GM23248 (cell line): ENCODE measurements at regions not wholly inside any gene's neighbourhood (a gene's known extent, or its start where the extent isn't known, plus 50 kb on each side); places are given as distances from the start of the nearest gene placed in this dataset.

Experiments
- DNase-seq: peaks from one replicate; pipeline ENCODE4 v3.0.0-alpha.2; 2015
- H2AFZ ChIP-seq: fragments of 200-600 bp; sonication (generic); 2 replicates; pipeline ENCODE4 v1.6.1; 2016; ENCODE audit warnings: antibody characterized with exemption
- H3F3A ChIP-seq: fragments of 200-600 bp; sonication (generic); 2 replicates; pipeline ENCODE4 v1.6.1; 2016; ENCODE audit warnings: mild to moderate bottlenecking, antibody characterized with exemption, mixed run types; ENCODE audit not compliant: insufficient read depth
- H3K27ac ChIP-seq: fragments of 200-600 bp; sonication (generic); 2 replicates; pipeline ENCODE4 v1.5.1; 2016; ENCODE audit warnings: mild to moderate bottlenecking
- H3K27me3 ChIP-seq: fragments of 200-600 bp; sonication (generic); replicated peaks from 2 replicates; pipeline ENCODE4 v1.6.1; 2016; ENCODE audit warnings: mild to moderate bottlenecking; ENCODE audit not compliant: insufficient read depth
- H3K36me3 ChIP-seq: fragments of 200-600 bp; sonication (generic); 2 replicates; pipeline ENCODE4 v1.6.1; 2016; ENCODE audit warnings: low read depth, mild to moderate bottlenecking
- H3K4me1 ChIP-seq: fragments of 200-600 bp; sonication (generic); 2 replicates; pipeline ENCODE4 v1.6.1; 2016; ENCODE audit warnings: mild to moderate bottlenecking; ENCODE audit not compliant: insufficient read depth
- H3K4me2 ChIP-seq: fragments of 200-600 bp; sonication (generic); one replicate; pipeline ENCODE4 v1.6.1; 2016; ENCODE audit warnings: mild to moderate bottlenecking; ENCODE audit not compliant: unreplicated experiment
- H3K4me3 ChIP-seq: fragments of 200-600 bp; sonication (generic); 2 replicates; pipeline ENCODE4 v1.5.1; 2016; ENCODE audit warnings: mild to moderate bottlenecking
- H3K79me2 ChIP-seq: fragments of 200-600 bp; sonication (generic); 2 replicates; pipeline ENCODE4 v1.6.1; 2016; ENCODE audit warnings: mild to moderate bottlenecking; ENCODE audit not compliant: insufficient read depth
- H3K9ac ChIP-seq: fragments of 200-600 bp; sonication (generic); 2 replicates; pipeline ENCODE4 v1.6.1; 2016; ENCODE audit warnings: mild to moderate bottlenecking
- H3K9me2 ChIP-seq: fragments of 200-600 bp; sonication (generic); 2 replicates; pipeline ENCODE4 v1.6.1; 2016; ENCODE audit warnings: mixed run types, mild to moderate bottlenecking, moderate library complexity; ENCODE audit not compliant: insufficient read depth
- H3K9me3 ChIP-seq: fragments of 200-600 bp; sonication (generic); one replicate; pipeline ENCODE4 v1.6.1; 2017; ENCODE audit warnings: low read depth
- H4K20me1 ChIP-seq: fragments of 200-600 bp; sonication (generic); 2 replicates; pipeline ENCODE4 v1.6.0; 2016; ENCODE audit not compliant: insufficient read depth
- EZH2 ChIP-seq: fragments of 200-600 bp; sonication (generic); IDR thresholded peaks from 2 replicates; pipeline ENCODE4 v1.6.1; 2018; ENCODE audit warnings: antibody characterized with exemption, mild to moderate bottlenecking; ENCODE audit not compliant: insufficient read depth, poor library complexity, severe bottlenecking
- EZH2phosphoT487 ChIP-seq: fragments of 200-600 bp; sonication (generic); IDR thresholded peaks from 2 replicates; pipeline ENCODE4 v1.6.1; 2018; ENCODE audit warnings: antibody characterized with exemption, moderate library complexity, mild to moderate bottlenecking, low read depth; ENCODE audit not compliant: insufficient read depth
- WGBS, 2 experiments: methylation state at CpG; one replicate each; pipeline ENCODE4 v1.1.6; 2015 to 2017; ENCODE audit warnings: low lambda C conversion rate in 2 of 2, low coverage in 1 of 2; ENCODE audit errors: missing lambda C conversion rate in 2 of 2; 5-methylcytosine and 5-hydroxymethylcytosine counted together
- in situ Hi-C: fragments of 300-500 bp; cut with MboI; formaldehyde crosslinking; loops from 2 replicates; pipeline ENCODE4 v1.15.0; 2020

DNA sequence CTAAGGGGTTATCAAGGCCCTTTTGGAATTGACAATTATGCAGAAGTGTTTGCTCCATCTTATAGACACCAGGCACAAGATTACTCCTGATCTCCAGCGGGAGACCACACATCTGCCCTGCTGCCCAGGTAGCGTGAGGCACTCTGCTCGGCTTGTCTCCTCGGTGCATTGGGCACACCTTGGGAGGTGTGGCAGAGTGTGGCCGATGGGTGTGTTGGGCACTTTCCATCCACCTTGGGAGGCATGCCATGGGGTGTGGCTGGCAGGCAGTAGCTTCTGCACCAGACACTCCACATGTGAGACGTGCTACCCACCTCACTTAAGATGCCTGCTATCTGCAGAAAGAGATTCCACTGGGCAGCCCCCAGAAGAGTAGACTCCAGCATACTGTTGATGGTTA, 54.1 kb downstream of the GADD45G start:
- TF ChIP-seq EZH2 (no peak), EZH2phosphoT487 (no peak)
- no peak for DNase-seq
- WGBS, 2 experiments, result 40 to 47% methylated on average over 6 of the region's 6 CpGs
- Histone ChIP-seq H3K4me3 (no peak overlapping the region), H3K4me1 (no peaks in the 10 kb centered on the region), H3K9me3 (no peaks in the 10 kb centered on the region), H3K4me2 (no peak overlapping the region), H3K9ac (no peak overlapping the region), H3K79me2 (no peaks in the 10 kb centered on the region), H3K36me3 (no peaks in the 10 kb centered on the region), H3K27me3 (no peaks in the 10 kb centered on the region), H3K9me2 (no peaks in the 10 kb centered on the region), H3F3A (no peaks in the 10 kb centered on the region), H3K27ac (no peak overlapping the region), H2AFZ (no peak overlapping the region), H4K20me1 (no peaks in the 10 kb centered on the region)
- in situ Hi-C loops, result no loop called here

DNA sequence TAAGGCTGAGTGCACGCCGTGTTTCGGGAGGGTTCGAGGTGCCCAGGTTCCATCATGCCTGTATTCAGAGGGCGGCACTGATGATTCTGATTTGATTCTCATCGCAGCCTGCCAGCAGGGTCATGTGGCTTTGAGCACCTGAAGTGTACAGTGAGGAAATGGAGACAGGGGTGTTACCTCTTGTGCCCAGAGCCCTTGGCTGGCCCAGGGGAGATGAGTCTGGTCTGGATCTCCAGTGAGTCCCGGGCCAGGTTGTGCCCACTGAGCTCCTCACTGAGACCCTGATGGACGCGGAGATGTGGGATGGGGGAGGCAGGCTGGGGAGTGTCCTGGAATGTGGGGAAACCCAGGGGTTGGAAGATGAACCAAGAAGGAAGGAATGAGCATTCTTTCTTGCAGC, 54.7 kb downstream of the GADD45G start:
- no peaks in the 10 kb centered on the region for H4K20me1 ChIP-seq
- no peak overlapping the region for H3K4me3 ChIP-seq
- no peaks in the 10 kb centered on the region for H3K36me3 ChIP-seq
- no peaks in the 10 kb centered on the region for H3K4me1 ChIP-seq
- H3K9me3 ChIP-seq, result no peaks in the 10 kb centered on the region
- no peak overlapping the region for H3K4me2 ChIP-seq
- no peaks in the 10 kb centered on the region for H3F3A ChIP-seq
- H3K9ac ChIP-seq, result no peak overlapping the region
- H3K27ac ChIP-seq, result no peak overlapping the region
- H3K27me3 ChIP-seq, result no peaks in the 10 kb centered on the region
- in situ Hi-C loops, result no loop called here
- H3K79me2 ChIP-seq, result no peaks in the 10 kb centered on the region
- H3K9me2 ChIP-seq, result no peaks in the 10 kb centered on the region
- no peak for TF ChIP-seq EZH2phosphoT487
- TF ChIP-seq EZH2, result no peak
- DNase-seq, result no peak
- WGBS, 2 experiments, result 73 to 79% methylated on average over 9 of the region's 9 CpGs
- H2AFZ ChIP-seq, result no peak overlapping the region

DNA sequence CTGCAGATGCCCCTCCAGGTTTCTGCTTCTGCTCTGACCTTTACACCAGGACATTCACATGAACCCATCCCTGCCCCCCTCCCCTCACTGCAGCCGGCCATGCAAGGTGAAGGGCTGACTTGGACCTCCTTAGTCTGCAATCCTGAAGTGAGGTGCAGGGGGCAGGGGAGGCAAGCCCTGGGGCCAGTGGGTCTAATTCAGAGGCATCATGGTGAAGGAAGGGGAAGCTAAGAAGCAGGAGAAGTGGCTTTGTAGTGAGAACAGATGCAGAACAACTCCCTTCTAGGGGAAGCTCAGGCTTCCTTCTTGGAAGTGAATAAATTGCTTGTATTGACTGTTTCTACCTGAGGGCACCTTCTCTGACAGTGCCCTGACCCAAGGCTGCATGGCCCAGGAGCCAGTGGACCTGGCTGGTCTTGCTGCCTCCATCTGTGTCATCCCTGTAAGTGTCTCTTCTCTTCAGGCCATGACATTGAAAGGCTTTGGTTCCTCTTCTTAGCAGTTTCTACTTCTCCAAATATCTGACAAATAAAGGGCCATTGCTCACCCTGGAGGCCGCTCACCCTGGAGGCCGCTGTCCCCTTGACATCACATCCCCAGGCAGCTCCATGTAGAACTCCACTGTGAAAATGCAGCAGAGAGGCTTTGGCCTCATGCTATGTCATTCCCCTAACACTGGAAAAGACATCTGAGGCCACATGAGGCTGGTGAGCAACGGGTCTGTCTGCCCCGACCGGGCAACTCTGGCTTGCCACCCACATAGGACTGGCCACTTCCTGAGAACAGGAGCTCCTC, 55.3 kb downstream of the GADD45G start:
- WGBS, 2 experiments, result 63 to 65% methylated on average over 6 of the region's 6 CpGs
- no peak overlapping the region for H3K27ac ChIP-seq
- H3K4me2 ChIP-seq, result no peak overlapping the region
- H3K27me3 ChIP-seq, result no peaks in the 10 kb centered on the region
- no peaks in the 10 kb centered on the region for H4K20me1 ChIP-seq
- no peak overlapping the region for H3K9ac ChIP-seq
- H3K9me2 ChIP-seq, result no peaks in the 10 kb centered on the region
- no peaks in the 10 kb centered on the region for H3K79me2 ChIP-seq
- H3K9me3 ChIP-seq, result no peaks in the 10 kb centered on the region
- no peaks in the 10 kb centered on the region for H3K4me1 ChIP-seq
- no peak for DNase-seq
- H3K4me3 ChIP-seq, result no peak overlapping the region
- H3F3A ChIP-seq, result no peaks in the 10 kb centered on the region
- no peaks in the 10 kb centered on the region for H3K36me3 ChIP-seq
- no peak for TF ChIP-seq EZH2
- TF ChIP-seq EZH2phosphoT487, result no peak
- in situ Hi-C loops, result no loop called here
- no peak overlapping the region for H2AFZ ChIP-seq

DNA sequence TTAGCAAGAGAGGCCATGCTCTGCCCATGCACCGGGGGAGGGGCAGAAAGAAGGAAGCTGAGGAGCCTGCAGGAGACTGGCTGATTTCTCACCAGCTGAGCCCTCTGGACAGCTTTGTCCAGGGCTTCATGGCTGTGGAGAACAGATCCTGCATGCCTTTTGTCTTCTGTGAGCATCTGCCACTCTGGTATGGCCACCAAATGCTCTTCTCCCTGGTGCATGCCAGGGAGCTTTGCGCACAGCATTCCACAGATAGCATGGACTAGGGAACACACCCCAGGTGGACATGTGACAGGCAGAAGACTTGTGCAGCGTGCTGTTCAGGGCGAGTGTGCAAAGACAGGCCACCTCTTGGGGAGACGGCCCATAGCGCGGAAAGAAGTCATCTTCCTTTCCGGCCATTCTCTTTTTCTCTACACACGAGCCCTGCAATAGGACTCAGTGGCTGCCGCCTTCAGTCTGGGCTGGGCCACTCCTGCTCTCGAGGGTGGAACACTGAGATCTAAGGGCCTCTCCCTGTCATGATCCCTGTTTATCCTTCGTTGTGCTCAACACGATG, 56.7 kb downstream of the GADD45G start:
- WGBS, 2 experiments, result 41 to 45% methylated on average over 10 to 13 of the region's 13 CpGs
- Histone ChIP-seq H3K4me1 (no peaks in the 10 kb centered on the region), H3K27me3 (no peaks in the 10 kb centered on the region), H3K27ac (no peak overlapping the region), H3K9me2 (no peaks in the 10 kb centered on the region), H4K20me1 (no peaks in the 10 kb centered on the region), H3K79me2 (no peaks in the 10 kb centered on the region), H3K4me3 (no peak overlapping the region), H3K36me3 (no peaks in the 10 kb centered on the region), H3K9me3 (no peaks in the 10 kb centered on the region), H3K4me2 (peak overlapping the region; percentile 7), H3F3A (no peaks in the 10 kb centered on the region), H3K9ac (no peak overlapping the region), H2AFZ (no peak overlapping the region)
- in situ Hi-C loops, result no loop called here
- DNase-seq, result no peak
- TF ChIP-seq EZH2 (no peak), EZH2phosphoT487 (no peak)
